ENCODE measurements at regions not wholly inside any gene's neighbourhood (a gene's known extent, or its start where the extent isn't known, plus 50 kb on each side); places are given as distances from the start of the nearest gene placed in this dataset.

DNA sequence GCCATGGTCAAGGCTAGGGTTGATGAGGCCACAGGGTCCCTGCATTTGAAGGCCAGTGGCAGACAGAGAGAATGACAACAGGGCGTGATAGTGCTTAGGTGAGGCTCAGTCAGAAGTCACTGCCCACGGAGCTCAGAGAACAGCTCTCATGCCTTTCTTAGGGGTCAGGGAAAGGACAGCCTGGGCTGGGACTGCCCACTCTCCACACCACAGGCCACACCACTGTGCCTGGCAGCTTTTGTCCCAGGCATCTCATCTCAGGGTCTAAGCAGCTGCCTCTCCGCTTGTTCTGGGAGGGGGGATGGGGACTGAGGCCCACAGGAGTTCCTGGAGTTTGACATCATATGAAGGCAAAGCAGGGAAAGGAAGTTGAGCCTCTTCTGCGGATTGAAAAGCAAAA lies 150.2 kb upstream of the B3GAT1 start:
- DNase-seq, result no peak

DNA sequence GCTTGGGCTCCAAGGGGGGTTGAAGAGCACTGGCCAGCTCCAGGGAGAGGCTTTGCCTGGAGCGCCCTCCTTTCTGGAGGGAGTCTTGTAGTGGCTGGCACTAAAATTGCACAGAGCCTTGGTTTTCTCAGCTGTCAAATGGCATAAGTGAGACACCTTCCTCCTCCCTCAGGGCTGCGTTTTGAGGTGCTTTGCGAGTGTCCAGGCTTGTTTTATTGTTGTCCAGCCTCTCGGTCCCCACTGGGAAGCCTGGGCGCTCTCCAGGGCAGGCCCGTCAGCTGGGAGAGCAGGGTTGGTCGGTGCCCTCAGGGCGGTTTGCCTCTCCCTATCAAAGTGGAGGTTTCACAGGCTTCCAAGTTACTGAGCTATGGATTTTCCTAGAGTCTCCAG lies 149.3 kb upstream of the B3GAT1 start:
- DNase-seq, result no peak

GRCh38 chr11:134560566-134561330 lies 148.7 kb upstream of the B3GAT1 start:
- no peak for DNase-seq

DNA sequence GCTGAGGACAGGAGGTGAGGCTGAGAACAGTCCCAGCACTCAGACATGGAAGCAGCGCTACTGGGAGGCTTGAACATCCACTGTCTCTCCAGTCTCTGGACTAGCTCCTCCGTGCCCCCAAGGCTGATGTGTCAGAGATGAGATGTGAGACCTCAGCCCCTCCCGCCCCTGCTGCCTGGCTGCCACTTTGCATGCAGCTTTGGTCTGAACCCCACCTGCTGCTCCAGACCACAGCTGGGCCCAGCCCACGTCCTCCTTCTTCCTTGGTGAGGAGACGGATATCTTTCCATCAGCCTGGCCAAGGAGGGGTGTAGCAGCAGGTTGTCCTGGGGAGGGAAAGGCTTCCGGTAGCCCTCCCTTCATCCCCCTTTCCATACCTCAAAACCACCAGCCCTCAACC lies 148.0 kb upstream of the B3GAT1 start:
- DNase-seq, result no peak

GRCh38 chr11:134559602-134559962 lies 147.5 kb upstream of the B3GAT1 start:
- DNase-seq, result no peak

DNA sequence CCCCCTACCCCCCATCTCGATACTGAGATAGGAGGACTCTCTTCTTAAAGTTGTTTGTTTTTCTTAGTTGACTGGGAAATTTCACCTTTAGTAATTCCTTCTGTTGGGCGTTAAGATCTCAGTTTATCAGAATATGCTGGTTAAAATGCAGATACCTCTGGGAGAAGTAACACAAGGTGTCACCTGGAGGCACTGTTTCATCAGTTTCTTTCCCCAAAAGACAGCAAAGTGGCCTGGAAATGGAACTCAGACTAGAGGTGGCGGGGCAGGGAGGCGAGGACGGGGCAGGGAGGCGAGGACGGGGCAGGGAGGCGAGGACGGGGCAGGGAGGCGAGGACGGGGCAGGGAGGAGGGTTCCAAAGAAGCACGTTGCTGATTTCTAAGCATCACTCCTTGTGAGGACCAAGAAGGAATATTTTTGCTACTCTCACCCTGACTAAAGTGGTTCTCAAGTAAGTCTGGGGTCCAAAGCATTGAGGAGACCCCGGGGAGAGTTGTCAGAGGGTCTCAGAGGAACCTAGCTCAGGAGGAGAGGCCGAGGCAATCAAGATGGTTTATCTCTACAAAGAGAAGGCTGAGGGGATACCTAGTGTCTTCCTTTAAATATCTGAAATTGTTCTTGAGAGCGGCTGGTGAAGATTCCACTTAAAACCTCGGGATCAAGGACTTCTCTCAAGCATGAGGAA lies 147.0 kb upstream of the B3GAT1 start:
- no peak for DNase-seq

DNA sequence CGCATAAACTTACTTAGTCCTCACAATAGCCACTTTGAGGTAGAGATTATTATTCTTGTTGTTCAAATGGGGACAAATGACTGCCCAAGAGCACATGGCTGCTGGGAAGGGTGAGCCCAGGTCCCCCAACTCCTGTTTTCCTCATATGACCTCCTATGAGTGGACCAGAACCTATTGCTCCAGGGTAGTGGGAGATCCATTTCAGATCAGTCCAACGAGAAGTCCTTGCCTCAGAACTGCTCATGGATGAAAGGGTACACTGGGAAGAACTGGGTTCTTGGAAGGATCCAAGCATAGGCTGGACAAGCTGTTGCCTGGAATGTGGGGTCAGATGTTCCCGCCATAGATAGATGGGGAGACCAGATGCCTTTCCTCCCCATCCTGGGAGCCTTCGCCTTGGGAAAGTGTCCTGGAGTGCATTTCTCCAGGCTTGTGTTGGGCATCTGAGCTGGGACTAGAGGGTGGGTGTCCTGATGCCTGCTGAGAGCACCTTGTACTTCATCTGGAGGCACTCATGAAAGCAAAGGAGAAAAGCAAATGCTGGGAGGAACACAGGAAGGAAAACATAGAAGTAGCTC lies 146.3 kb upstream of the B3GAT1 start:
- no peak for DNase-seq

DNA sequence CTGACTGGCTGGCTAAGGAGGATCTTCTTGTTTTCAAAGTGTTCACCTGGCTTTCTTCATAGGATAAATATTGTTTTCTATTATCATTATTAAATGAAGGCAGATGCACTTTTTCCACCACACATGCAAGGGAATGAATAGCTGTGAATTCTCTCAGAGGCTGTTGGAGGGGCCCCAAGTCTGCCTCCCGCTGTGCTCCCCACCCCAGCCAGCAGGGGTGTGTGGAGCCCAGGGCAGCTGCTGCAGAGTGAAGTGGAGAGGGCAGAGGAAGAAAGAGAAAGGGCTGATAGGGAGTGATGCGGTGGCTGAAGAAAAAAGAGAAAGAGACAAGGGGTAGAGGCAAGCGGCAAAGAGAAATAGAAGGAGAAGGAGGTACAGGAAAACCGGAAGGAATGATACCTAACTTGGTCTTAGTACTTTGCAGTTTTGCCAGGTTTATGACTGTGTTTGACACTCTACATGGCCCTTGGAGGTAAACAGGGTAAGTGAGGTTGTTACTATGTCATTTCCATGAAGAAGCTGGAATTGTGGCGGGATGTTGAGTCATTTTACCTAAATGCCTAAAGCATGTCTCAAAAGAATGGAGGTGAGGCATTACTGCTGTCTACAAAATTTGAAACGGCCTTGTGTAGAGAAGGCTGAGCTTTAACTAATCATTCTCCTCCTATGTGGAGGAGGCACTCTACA lies 145.7 kb upstream of the B3GAT1 start:
- no peak for DNase-seq

- DNase-seq, result no peak
Measured at GRCh38 chr11:134556186-134556585, 144.1 kb upstream of the B3GAT1 start.

GRCh38 chr11:134555510-134555909 lies 143.5 kb upstream of the B3GAT1 start:
- DNase-seq, result no peak

DNA sequence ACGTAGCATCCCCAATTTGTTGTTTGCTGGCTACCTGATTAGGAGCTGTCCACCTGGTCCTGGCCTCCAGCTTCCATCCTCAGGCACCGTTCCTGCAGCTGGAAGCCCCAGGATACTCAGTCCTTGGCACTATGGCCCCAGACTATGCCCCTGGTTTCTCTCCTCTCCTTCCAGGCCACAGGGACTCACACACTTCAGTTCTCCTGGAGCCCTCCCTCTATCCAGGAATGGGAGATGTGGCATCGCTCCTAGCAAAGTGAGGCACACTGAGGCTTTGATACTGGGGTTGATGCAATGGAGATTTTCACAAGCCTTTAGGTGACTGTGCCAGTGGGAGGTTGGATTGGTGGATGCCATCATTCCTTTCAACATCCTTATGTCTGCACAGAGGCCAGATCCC lies 142.8 kb upstream of the B3GAT1 start:
- DNase-seq, result no peak

DNA sequence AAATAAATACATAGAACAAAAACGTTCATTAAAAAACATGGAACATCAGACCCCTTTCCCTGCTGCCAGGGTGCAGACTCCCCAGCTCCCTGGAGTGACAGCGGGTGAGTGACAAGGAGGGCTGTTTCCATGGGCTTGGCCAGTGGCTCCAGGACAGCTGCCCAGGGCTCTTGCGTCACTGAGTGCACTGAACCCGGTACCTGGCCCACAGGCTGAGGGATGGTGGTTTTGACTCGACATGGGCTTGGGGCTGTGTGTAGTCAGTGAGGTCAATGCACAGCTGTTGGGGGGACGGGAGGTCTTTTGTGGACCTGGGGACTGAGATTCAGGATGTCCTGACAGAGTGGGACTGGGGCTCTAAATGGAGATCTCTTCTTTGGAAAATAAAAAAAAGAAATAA lies 142.1 kb upstream of the B3GAT1 start:
- DNase-seq, result no peak

- no peak for DNase-seq
Measured at GRCh38 chr11:134552749-134553148, 140.7 kb upstream of the B3GAT1 start.

DNA sequence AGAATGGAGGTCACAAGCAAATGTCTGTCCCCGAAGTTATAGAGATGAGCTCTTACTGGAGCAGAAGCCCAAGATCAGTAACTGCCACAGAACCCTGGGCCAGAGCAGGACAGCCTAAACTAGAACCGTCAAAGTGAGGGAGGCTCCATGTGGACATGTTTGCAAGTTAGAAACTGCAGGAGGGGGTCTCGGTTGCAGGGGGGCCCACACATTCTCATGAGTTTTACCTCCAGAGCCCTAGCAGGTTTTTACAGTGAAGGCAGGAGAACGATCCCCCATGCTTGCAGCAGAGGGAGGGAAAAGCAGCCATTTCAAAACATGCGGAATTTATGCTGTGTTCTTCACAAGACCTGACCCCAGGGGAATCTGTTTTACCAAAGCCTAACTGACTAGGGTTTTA lies 133.5 kb upstream of the B3GAT1 start:
- DNase-seq, result no peak

DNA sequence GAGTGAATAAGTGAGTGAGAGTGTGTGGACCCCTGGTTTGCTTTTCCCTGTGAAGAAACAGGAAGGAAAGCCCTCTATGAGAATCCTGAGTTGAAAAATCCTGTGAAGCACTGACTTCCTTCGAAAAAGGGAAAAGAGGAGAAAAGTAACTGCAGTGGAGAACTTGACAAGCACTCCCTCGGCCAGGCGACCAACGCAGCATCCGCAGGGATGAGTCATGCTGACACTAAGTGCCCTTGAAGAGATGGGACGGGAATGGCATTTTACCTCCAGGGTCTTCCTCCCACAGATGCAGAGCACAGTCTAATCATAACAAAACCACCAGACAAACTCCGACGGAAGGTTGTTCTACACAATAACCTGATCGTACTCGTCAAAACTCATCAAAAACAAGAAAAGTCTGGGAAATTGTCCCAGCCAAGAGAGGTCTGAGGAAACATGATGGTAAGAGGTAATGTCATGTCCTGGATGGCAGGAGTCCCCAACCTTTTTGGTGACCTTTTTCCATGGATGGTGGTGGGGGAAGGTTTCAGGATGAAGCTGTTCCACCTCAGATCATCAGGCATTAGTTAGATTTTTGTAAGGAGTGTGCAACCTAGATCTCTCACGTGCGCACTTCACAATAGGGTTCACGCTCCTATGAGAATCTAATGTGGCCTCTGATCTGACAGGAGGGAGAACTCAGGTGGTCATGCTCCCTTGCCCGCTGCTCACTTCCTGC lies 132.2 kb upstream of the B3GAT1 start:
- DNase-seq, result no peak

DNA sequence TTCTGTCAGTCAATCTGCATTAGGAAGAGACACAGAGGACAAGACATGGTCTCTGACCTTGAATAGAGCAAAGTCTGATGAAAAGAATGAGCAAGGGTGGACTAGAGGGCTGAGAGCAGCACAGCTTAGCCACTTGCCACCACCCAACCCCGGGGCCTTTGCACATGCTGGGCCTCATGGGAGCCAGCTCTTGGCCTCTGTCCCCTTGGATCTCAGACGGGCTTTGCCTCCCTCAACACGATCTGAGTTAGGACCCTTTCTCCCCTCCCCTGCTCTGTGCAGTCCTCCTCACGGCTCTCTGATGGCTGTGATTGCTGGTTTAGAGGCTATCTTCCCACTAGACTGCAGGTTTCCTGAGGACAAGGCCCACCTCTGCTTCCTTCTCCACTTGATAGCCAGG lies 131.6 kb upstream of the B3GAT1 start:
- DNase-seq, result no peak

GRCh38 chr11:134543241-134543640 lies 131.2 kb upstream of the B3GAT1 start:
- DNase-seq, result no peak

DNA sequence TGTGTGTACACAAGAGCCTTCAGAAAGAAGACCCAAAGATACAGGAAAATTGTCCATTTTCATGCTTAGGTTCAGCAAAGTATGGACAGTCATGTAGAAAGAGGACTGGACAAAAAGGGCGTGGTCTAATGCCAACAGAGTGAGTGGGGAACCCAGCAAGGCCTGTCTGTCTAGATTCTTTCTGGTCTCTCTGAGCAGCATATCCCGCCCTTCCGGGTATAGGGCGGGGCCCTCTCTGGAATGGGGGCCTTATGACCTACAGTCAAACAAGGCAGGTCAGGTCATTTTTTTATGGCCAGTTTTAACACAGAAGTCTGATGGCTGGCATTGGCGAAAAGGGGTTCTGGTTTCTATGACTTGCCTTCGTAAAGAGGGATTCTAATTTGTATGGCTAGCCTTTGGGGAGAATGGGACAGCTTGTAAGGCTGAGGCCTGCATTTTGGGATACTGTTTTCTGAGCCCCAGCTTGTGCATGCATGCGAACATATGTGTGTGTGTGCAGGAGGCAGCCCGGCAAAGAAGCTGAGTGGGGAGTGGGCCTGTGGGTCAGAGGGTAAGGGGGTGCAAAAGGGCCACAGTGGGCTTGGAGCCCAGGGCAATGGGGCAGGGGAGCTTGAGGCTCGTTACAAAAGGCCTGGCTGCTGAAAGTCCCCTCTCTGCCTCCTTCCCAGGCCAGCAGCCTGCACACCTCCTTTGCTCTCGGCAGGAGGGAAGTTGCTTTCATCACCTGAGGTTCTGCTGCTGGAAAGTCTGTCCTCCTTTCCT lies 130.5 kb upstream of the B3GAT1 start:
- DNase-seq, result no peak

- no peak for DNase-seq
Measured at GRCh38 chr11:134541951-134542350, 129.9 kb upstream of the B3GAT1 start.

- no peak for DNase-seq
Measured at GRCh38 chr11:134541355-134541754, 129.3 kb upstream of the B3GAT1 start.

- no peak for DNase-seq
Measured at GRCh38 chr11:134539285-134539684, 127.2 kb upstream of the B3GAT1 start.

DNA sequence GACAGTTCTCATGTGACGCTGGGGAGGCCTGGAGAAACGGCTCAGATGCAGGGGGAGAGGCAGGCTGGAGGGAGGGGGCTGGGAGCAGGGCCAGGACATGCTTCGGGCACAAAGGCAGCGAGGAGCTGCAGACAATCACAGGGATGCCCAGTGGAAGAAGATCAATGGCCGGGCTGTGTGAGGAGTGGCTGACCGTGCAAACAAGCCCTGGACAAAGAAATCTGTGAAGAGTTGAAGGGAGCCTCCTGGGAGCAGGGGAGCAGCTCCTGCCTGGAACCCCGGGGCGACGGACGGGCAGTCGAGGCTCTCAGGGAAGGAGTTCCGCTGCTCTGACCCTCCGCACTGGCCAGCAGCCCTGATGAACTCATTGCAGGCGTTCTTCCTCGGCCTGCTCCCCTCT lies 126.7 kb upstream of the B3GAT1 start:
- DNase-seq, result no peak

All from CD4-positive, alpha-beta T cell treated with Interleukin-21 for 1 hour (primary cell).